Small intestine (tissue), 7 donors: ENCODE measurements at regions not wholly inside any gene's neighbourhood (a gene's known extent, or its start where the extent isn't known, plus 50 kb on each side); places are given as distances from the start of the nearest gene placed in this dataset.

Source experiments
- DNase-seq, 2 donors: peaks; one replicate each; pipeline versions ENCODE4 v3.0.0 to v3.0.0-alpha.2; 2013
- FAIRE-seq: peaks from 2 replicates; lab custom pipeline; 2012; peaks lifted over from hg19 to GRCh38; lab: Jason Lieb, UNC
- H3K27ac ChIP-seq, 3 donors: one replicate each; pipeline ENCODE4 v1.5.1; 2013; ENCODE audit warnings: low read length in 2 of 3, mild to moderate bottlenecking in 2 of 3, control low read depth in 1 of 3, inconsistent platforms in 1 of 3, low read depth in 1 of 3, moderate library complexity in 1 of 3
- H3K27me3 ChIP-seq, 3 donors: one replicate each; pipeline ENCODE4 v1.6.1; 2013; ENCODE audit warnings: low read length in 3 of 3, inconsistent platforms in 1 of 3; ENCODE audit not compliant: control insufficient read depth in 3 of 3, insufficient read depth in 3 of 3
- H3K36me3 ChIP-seq, 3 donors: one replicate each; pipeline ENCODE4 v1.6.1; 2013; ENCODE audit warnings: low read length in 3 of 3, inconsistent platforms in 1 of 3, low read depth in 1 of 3, mild to moderate bottlenecking in 1 of 3, moderate library complexity in 1 of 3; ENCODE audit not compliant: control insufficient read depth in 3 of 3, insufficient read depth in 2 of 3
- H3K4me1 ChIP-seq, 3 donors: one replicate each; pipeline ENCODE4 v1.6.1; 2013; ENCODE audit warnings: low read length in 2 of 3, inconsistent platforms in 1 of 3, low read depth in 1 of 3, mild to moderate bottlenecking in 1 of 3, moderate library complexity in 1 of 3; ENCODE audit not compliant: control insufficient read depth in 3 of 3, insufficient read depth in 2 of 3
- H3K4me3 ChIP-seq, 3 donors: one replicate each; pipeline ENCODE4 v1.5.1; 2013; ENCODE audit warnings: low read length in 3 of 3, control low read depth in 1 of 3, inconsistent platforms in 1 of 3, low read depth in 1 of 3, mild to moderate bottlenecking in 1 of 3, moderate library complexity in 1 of 3
- H3K9me3 ChIP-seq, 2 donors: one replicate each; pipeline ENCODE4 v1.6.1; 2013; ENCODE audit warnings: low read depth in 1 of 2, low read length in 1 of 2; ENCODE audit not compliant: control insufficient read depth in 2 of 2, insufficient read depth in 1 of 2
- WGBS, 3 donors: extraction: QIAGEN DNeasy Blood & Tissue Kit; methylation state at CpG; one replicate each; pipeline ENCODE4 v1.1.7; 2013; 5-methylcytosine and 5-hydroxymethylcytosine counted together
- donor health status: healthy with polysubstance abuse.
- donor health status: control.
- donor health status: control.
- donor health status: Bipolar disorder and iron deficiency.
- donor health status: healthy.

DNA sequence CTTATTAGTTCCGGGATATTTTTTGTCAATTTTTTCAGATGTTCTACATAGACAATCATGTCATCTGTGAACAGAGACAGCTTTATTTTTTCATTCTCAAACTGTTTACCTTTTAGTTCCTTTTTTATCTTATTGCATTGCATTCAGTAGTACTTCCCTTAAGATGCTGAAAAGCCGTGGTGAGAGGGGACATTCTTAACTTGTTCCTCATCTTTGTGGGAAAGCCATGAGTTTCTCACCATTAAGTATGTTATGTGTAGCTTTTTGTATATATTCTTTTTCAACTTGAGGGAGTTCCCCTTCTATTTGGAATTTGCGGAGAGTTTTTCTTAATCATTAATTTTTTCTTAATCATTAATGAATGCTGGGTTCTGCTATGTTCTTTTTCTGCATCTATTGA is 1727.1 kb upstream of the SEL1L start:
- H3K4me1 ChIP-seq = no peaks in the 10 kb centered on the region
- FAIRE-seq = no peak
- H3K4me3 ChIP-seq = no peak overlapping the region
- no peak for DNase-seq
- no peaks in the 10 kb centered on the region for H3K36me3 ChIP-seq
- no peaks in the 10 kb centered on the region for H3K27me3 ChIP-seq
- no peak overlapping the region for H3K27ac ChIP-seq
- 59 to 79% (median 74%) methylated on average over 3 of the region's 3 CpGs for WGBS, 3 donors
- H3K9me3 ChIP-seq = no peaks in the 10 kb centered on the region

DNA sequence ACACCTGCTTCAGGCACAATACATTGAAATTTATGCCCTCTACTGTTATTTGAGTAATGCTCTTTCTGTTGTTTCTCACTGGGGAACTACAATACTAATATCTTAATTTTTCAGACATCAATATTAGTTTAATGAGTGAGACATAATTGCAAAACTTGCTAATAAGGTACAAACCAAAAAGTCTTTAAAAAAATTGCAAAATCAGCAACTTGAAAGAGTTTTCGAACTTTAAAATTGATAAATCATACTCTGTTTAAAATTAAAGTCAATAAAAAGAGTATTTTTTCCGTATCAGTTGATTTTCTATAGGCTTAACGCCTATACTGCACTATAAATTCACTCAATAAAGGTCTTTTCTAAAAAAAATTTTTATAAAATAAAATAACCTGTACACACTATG is 1735.9 kb upstream of the SEL1L start:
- Histone ChIP-seq H3K27ac (no peak overlapping the region), H3K9me3 (no peaks in the 10 kb centered on the region), H3K4me3 (no peak overlapping the region), H3K36me3 (no peaks in the 10 kb centered on the region), H3K4me1 (no peaks in the 10 kb centered on the region), H3K27me3 (no peaks in the 10 kb centered on the region)
- FAIRE-seq = no peak
- 65 to 80% (median 71%) methylated on average over 3 of the region's 3 CpGs for WGBS, 3 donors
- no peak for DNase-seq

DNA sequence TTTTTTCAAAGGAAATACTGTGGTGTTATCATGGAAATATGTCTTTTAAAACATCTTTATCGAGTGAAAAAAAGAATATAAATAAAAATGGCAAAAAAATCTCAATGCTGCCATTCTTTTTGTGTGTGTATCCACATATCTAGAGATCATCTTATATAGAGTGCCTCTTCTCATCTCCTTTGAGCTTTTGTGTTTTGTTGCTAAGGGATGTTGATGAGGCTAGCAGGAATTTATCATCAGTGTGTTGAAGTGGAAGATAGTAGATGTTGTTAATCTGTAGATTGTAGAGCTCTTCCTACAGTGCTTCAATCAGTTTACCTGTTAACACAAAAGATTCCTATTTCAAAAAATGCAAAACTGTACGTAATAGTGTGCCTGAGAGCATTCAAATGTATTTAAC is 1738.0 kb upstream of the SEL1L start:
- WGBS, 3 donors = 56 to 72% (median 61%) methylated on average over 2 of the region's 2 CpGs
- no peak overlapping the region for H3K27ac ChIP-seq
- H3K4me3 ChIP-seq = no peak overlapping the region
- DNase-seq (no peak), FAIRE-seq (no peak)
- no peaks in the 10 kb centered on the region for H3K9me3 ChIP-seq
- no peaks in the 10 kb centered on the region for H3K36me3 ChIP-seq
- no peaks in the 10 kb centered on the region for H3K4me1 ChIP-seq
- no peaks in the 10 kb centered on the region for H3K27me3 ChIP-seq

DNA sequence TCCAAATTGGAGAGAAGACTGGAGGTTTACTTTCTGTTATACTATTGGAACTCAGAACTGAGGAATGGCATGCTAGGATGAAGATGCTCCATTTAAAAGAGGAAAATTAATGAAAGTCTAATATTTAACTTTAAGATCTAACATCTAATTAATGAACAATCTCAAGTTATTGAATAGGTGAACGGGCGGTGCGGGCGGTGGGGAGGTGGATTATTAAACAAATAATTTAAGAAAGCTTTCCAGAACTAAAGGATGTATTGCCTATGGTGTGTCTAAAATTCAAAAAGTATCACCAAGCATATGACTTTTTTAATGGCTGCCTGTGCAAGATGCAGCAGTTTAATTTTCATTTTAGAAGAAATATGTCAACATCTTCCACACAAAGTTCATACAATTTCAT is 1747.1 kb upstream of the SEL1L start:
- WGBS, 3 donors = 95 to 96% (median 95%) methylated on average over 4 of the region's 4 CpGs
- FAIRE-seq = no peak

DNA sequence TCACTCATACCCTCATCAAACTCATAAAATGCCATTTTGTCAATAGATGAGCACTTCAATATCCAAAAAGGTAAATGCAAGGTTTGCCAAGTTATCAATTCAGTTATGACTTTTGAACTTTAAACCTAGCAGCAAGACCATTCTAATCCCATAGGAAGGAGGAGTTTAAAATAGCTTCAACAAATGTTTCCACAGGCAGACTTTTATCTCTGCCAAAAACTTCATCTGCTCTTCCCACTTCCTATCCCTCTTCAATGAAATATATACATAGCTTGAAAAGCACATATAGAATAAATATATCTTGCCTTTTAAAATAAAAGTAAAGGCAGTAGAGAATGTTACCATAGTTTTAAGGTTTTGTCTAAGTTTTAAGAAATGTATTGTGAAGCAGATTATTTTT is 1749.1 kb upstream of the SEL1L start:
- H3K9me3 ChIP-seq = no peaks in the 10 kb centered on the region
- DNase-seq = no peak
- no peaks in the 10 kb centered on the region for H3K36me3 ChIP-seq
- no peaks in the 10 kb centered on the region for H3K27me3 ChIP-seq
- no peak for FAIRE-seq
- H3K27ac ChIP-seq = no peak overlapping the region
- H3K4me1 ChIP-seq = no peaks in the 10 kb centered on the region
- no peak overlapping the region for H3K4me3 ChIP-seq

More for the DNA sequence above, 1747.1 kb upstream of the SEL1L start:
- Histone ChIP-seq H3K4me3 (no peak overlapping the region), H3K9me3 (no peaks in the 10 kb centered on the region), H3K27me3 (no peaks in the 10 kb centered on the region), H3K27ac (no peak overlapping the region), H3K4me1 (no peaks in the 10 kb centered on the region), H3K36me3 (no peaks in the 10 kb centered on the region)
- no peak for DNase-seq

DNA sequence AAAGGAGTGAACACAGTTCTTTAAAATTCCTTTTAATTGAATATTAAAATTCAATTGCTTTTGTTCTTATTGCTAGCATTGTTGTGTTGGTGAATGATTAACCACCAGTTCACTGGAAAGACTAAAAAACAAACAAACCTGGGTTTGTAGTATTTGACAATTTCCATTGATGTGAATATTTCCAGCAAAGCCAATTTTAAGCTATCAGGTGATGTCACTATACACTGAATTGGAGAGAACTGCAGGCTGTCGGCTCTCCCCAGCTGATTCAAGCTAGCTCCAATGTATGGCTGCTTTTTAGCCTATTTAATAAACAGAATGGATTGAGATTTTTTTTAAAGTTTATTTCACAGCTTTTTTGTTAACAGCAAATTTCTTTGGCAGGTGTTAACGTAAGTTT is 1753.6 kb upstream of the SEL1L start:
- H3K36me3 ChIP-seq = no peaks in the 10 kb centered on the region
- 26 to 64% (median 33%) methylated on average over 2 of the region's 2 CpGs for WGBS, 3 donors
- FAIRE-seq (no peak), DNase-seq (no peak)
- no peaks in the 10 kb centered on the region for H3K9me3 ChIP-seq
- no peak overlapping the region for H3K4me3 ChIP-seq
- H3K27ac ChIP-seq = no peak overlapping the region
- no peaks in the 10 kb centered on the region for H3K4me1 ChIP-seq
- H3K27me3 ChIP-seq = no peaks in the 10 kb centered on the region

DNA sequence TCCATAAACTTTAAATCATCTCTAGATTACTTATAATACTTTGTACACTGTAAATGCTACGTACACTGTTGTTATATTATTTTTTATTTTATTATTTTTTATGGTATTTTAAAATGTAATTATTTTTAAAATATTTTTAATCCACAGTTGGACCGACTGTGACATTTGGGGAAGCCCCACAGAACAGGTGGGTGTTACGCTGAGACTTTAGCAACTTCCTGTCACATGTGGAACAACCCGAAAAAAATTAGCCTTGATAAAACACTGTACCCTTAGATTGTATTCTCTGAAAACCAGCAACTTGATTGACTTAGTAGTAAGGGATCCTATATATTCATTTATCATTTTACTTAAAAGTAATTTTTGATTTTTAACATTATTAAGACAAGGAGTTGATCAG is 1755.7 kb upstream of the SEL1L start:
- no peak for FAIRE-seq
- 63 to 82% (median 71%) methylated on average over 4 of the region's 4 CpGs for WGBS, 3 donors
- no peak overlapping the region for H3K27ac ChIP-seq

DNA sequence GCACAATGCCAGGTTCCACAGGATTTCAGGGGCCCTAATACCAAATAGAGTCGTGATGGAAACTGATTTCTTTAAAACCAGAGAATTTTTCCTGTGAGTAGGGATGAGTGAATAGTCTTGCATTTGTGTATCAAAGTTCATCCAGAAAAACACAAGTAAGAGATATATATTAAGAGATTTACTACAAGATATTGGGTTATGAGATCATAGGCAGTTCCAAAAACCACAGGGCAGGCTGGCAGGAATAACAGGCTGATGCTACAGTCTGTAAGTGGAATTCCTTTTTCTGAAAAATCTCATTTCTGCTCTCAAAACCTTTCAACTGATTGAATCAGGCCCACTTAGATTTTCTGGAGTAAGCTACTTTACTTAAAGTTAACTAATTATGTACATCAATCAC is 1756.2 kb upstream of the SEL1L start:
- H3K27me3 ChIP-seq = no peaks in the 10 kb centered on the region
- H3K9me3 ChIP-seq = no peaks in the 10 kb centered on the region
- DNase-seq (no peak), FAIRE-seq (no peak)
- WGBS, 3 donors = 59 to 72% (median 61%) methylated on average over 1 of the region's 1 CpG
- no peaks in the 10 kb centered on the region for H3K36me3 ChIP-seq
- H3K27ac ChIP-seq = no peak overlapping the region
- H3K4me3 ChIP-seq = no peak overlapping the region
- no peaks in the 10 kb centered on the region for H3K4me1 ChIP-seq

More for the DNA sequence above, 1755.7 kb upstream of the SEL1L start:
- no peak for DNase-seq
- Histone ChIP-seq H3K4me1 (no peaks in the 10 kb centered on the region), H3K36me3 (no peaks in the 10 kb centered on the region), H3K27me3 (no peaks in the 10 kb centered on the region), H3K4me3 (no peak overlapping the region), H3K9me3 (no peaks in the 10 kb centered on the region)

DNA sequence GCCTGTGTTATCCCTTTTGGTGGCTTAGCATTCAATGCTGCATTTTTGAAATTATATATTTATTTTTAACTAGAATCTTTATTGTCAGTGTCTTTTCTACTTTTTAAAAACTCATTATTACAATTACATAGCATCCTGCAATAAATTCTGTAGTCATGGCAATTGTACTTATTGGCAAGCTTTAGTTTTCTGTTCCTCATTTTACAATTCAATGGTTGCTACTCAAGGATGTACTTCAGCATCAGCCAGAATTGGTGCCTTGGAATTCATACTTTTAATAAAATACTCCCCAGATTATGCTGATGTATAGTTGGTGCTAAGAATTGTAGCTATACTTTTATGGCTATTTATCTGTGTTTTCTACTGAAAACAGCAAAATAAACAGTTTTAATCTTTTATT is 1756.8 kb upstream of the SEL1L start:
- DNase-seq (no peak), FAIRE-seq (no peak)
- no peak overlapping the region for H3K27ac ChIP-seq
- no peaks in the 10 kb centered on the region for H3K27me3 ChIP-seq
- H3K36me3 ChIP-seq = no peaks in the 10 kb centered on the region
- H3K4me1 ChIP-seq = no peaks in the 10 kb centered on the region
- H3K4me3 ChIP-seq = no peak overlapping the region
- H3K9me3 ChIP-seq = no peaks in the 10 kb centered on the region
